ELF-1 (cell line): ENCODE measurements at regions not wholly inside any gene's neighbourhood (a gene's known extent, or its start where the extent isn't known, plus 50 kb on each side); places are given as distances from the start of the nearest gene placed in this dataset.

Source experiments
- DNase-seq: peaks from one replicate; pipeline ENCODE4 v3.0.0-alpha.2; 2016; ENCODE audit warnings: low read depth, low spot score

GRCh38 chr22:44387486-44387885 lies 74.7 kb upstream of the SHISAL1 start:
- DNase-seq, result no peak

- DNase-seq, result no peak
Measured at GRCh38 chr22:44386386-44387035, 73.8 kb upstream of the SHISAL1 start.

- no peak for DNase-seq
Measured at GRCh38 chr22:44385781-44386180, 73.0 kb upstream of the SHISAL1 start.

GRCh38 chr22:44385296-44385610 lies 72.5 kb upstream of the SHISAL1 start:
- no peak for DNase-seq

- no peak for DNase-seq
Measured at GRCh38 chr22:44384563-44385295, 72.0 kb upstream of the SHISAL1 start.

GRCh38 chr22:44383652-44384562 lies 71.2 kb upstream of the SHISAL1 start:
- no peak for DNase-seq

- DNase-seq, result no peak
Measured at GRCh38 chr22:44383064-44383575, 70.4 kb upstream of the SHISAL1 start.

GRCh38 chr22:44382116-44383038 lies 69.6 kb upstream of the SHISAL1 start:
- no peak for DNase-seq

GRCh38 chr22:44381761-44382115 lies 69.0 kb upstream of the SHISAL1 start:
- no peak for DNase-seq

- no peak for DNase-seq
Measured at GRCh38 chr22:44380756-44381486, 68.2 kb upstream of the SHISAL1 start.

- no peak for DNase-seq
Measured at GRCh38 chr22:44379817-44380755, 67.3 kb upstream of the SHISAL1 start.

GRCh38 chr22:44378380-44378779 lies 65.6 kb upstream of the SHISAL1 start:
- no peak for DNase-seq

- DNase-seq, result no peak
Measured at GRCh38 chr22:44375451-44375850, 62.7 kb upstream of the SHISAL1 start.

- DNase-seq, result no peak
Measured at GRCh38 chr22:44373234-44373633, 60.5 kb upstream of the SHISAL1 start.

- DNase-seq, result no peak
Measured at GRCh38 chr22:44372611-44373010, 59.9 kb upstream of the SHISAL1 start.

- DNase-seq, result no peak
Measured at GRCh38 chr22:44371741-44372525, 59.2 kb upstream of the SHISAL1 start.

- no peak for DNase-seq
Measured at GRCh38 chr22:44369916-44370801, 57.4 kb upstream of the SHISAL1 start.

- peak; percentile 77 for DNase-seq
Measured at GRCh38 chr22:44369293-44369661, 56.5 kb upstream of the SHISAL1 start.
